GM19463 (cell line): ENCODE measurements at regions not wholly inside any gene's neighbourhood (a gene's known extent, or its start where the extent isn't known, plus 50 kb on each side); places are given as distances from the start of the nearest gene placed in this dataset.

Experiments used
- ATAC-seq: cut with Tn5 transposase; IDR thresholded peaks from one replicate; pipeline ENCODE4 v1.9.1; 2021; ENCODE audit warnings: mild to moderate bottlenecking, moderate library complexity; ENCODE audit not compliant: unreplicated experiment

GRCh38 chrX:40325161-40325560, 227.4 kb upstream of the BCOR start:
- no peak for ATAC-seq

GRCh38 chrX:40323977-40324376, 226.2 kb upstream of the BCOR start:
- ATAC-seq = no peak

- no peak for ATAC-seq
Measured at GRCh38 chrX:40320819-40321218, 223.1 kb upstream of the BCOR start.

GRCh38 chrX:40318801-40319200, 221.0 kb upstream of the BCOR start:
- ATAC-seq = no peak

GRCh38 chrX:40318076-40318475, 220.3 kb upstream of the BCOR start:
- ATAC-seq = no peak

GRCh38 chrX:40316502-40316901, 218.7 kb upstream of the BCOR start:
- no peak for ATAC-seq

- ATAC-seq = no peak
Measured at GRCh38 chrX:40314070-40314469, 216.3 kb upstream of the BCOR start.

GRCh38 chrX:40313269-40313668, 215.5 kb upstream of the BCOR start:
- ATAC-seq = no peak

- no peak for ATAC-seq
Measured at GRCh38 chrX:40310447-40310846, 212.7 kb upstream of the BCOR start.

GRCh38 chrX:40310016-40310415, 212.3 kb upstream of the BCOR start:
- ATAC-seq = no peak

GRCh38 chrX:40307871-40308270, 210.1 kb upstream of the BCOR start:
- ATAC-seq = no peak

- no peak for ATAC-seq
Measured at GRCh38 chrX:40304115-40304514, 206.4 kb upstream of the BCOR start.

GRCh38 chrX:40303256-40304077, 205.7 kb upstream of the BCOR start:
- no peak for ATAC-seq

GRCh38 chrX:40300286-40300890, 202.6 kb upstream of the BCOR start:
- no peak for ATAC-seq

GRCh38 chrX:40299641-40300046, 201.9 kb upstream of the BCOR start:
- ATAC-seq = peak; percentile 50

- no peak for ATAC-seq
Measured at GRCh38 chrX:40298572-40299479, 201.1 kb upstream of the BCOR start.

- no peak for ATAC-seq
Measured at GRCh38 chrX:40298069-40298468, 200.3 kb upstream of the BCOR start.

- ATAC-seq = no peak
Measured at GRCh38 chrX:40291553-40291952, 193.8 kb upstream of the BCOR start.

GRCh38 chrX:40290517-40290916, 192.8 kb upstream of the BCOR start:
- ATAC-seq = no peak

GRCh38 chrX:40285876-40286275, 188.1 kb upstream of the BCOR start:
- ATAC-seq = no peak

- no peak for ATAC-seq
Measured at GRCh38 chrX:40284852-40285251, 187.1 kb upstream of the BCOR start.

- no peak for ATAC-seq
Measured at GRCh38 chrX:40283981-40284380, 186.2 kb upstream of the BCOR start.
